ENCODE measurements at regions not wholly inside any gene's neighbourhood (a gene's known extent, or its start where the extent isn't known, plus 50 kb on each side); places are given as distances from the start of the nearest gene placed in this dataset.

DNA sequence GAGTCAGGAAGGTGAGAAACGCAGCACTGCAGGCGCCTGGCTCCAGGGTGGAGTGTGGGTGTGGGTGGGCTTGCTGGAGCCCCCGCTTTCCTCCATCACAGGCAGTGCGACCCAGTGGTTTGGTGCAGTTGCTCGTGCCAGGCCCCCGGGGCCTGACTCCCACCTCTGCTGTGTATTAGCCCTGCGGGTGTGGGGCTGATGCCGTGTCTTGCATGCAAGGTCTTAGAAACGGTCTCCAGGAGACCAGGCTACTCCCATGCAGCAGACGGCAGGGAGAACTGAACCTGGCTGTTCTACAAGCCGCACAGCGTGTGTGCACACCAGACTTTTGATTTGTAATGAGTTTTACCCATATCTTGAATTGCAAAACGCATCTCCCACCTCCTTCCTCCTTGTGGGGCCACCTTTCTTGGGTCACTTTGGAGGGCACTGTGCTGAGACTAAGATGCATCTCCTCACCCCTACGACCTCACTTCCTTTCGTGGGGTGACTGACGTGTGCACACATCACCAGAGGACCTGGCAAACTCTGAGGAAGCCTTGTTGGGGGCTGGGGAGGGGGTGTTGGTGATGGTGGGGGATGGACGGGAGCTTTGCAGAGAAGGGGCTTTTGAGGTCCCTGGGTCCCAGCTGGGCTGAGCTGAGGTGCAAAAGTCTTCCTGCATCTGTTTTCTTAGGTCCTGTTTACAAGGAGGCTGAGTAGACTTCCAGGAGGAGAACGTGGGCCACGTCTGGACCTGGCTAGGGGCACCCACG, 101.8 kb upstream of the TNRC6C start:
- no peak overlapping the region for H3K27ac ChIP-seq (ENCODE audit: low read depth, low read length)
- no peaks in the 10 kb centered on the region for H4K20me1 ChIP-seq (ENCODE audit: control insufficient read depth, insufficient read depth, low read depth, low read length)
- H3K9me3 ChIP-seq (ENCODE audit: control insufficient read depth, insufficient read depth, low read length), result no peaks in the 10 kb centered on the region

DNA sequence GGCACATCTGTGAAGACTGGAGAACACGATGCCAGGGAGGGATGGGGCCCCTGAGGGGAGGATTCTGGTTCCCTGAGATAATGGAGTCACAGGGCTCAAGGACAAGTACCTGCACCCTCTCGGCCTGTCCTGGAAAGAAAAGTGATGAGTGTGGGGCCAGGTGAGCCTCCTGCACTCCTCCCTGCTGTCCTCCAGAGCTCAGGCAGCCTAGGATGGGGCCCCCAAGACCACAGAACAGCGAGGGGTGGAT, 101.3 kb upstream of the TNRC6C start:
- Histone ChIP-seq H3K27ac (ENCODE audit: low read depth, low read length) (no peak overlapping the region), H4K20me1 (ENCODE audit: control insufficient read depth, insufficient read depth, low read depth, low read length) (no peaks in the 10 kb centered on the region), H3K79me2 (ENCODE audit: control insufficient read depth, low read length) (no peaks in the 10 kb centered on the region), H3K9me2 (replicated peaks; ENCODE audit: control insufficient read depth, low read length) (no peaks in the 10 kb centered on the region), H3K4me2 (ENCODE audit: low read length) (no peak overlapping the region), H3K36me3 (ENCODE audit: control insufficient read depth, low read length) (no peaks in the 10 kb centered on the region), H3K27me3 (ENCODE audit: control insufficient read depth, low read length) (peaks cover 29% of the 10 kb centered on the region), H3K9me3 (ENCODE audit: control insufficient read depth, insufficient read depth, low read length) (no peaks in the 10 kb centered on the region), H3K4me3 (ENCODE audit: low read length) (no peak overlapping the region), H3K4me1 (ENCODE audit: control insufficient read depth, low read length) (no peaks in the 10 kb centered on the region), H3F3A (ENCODE audit: control insufficient read depth, insufficient read depth) (no peaks in the 10 kb centered on the region)
- TF ChIP-seq, protein P1, sequence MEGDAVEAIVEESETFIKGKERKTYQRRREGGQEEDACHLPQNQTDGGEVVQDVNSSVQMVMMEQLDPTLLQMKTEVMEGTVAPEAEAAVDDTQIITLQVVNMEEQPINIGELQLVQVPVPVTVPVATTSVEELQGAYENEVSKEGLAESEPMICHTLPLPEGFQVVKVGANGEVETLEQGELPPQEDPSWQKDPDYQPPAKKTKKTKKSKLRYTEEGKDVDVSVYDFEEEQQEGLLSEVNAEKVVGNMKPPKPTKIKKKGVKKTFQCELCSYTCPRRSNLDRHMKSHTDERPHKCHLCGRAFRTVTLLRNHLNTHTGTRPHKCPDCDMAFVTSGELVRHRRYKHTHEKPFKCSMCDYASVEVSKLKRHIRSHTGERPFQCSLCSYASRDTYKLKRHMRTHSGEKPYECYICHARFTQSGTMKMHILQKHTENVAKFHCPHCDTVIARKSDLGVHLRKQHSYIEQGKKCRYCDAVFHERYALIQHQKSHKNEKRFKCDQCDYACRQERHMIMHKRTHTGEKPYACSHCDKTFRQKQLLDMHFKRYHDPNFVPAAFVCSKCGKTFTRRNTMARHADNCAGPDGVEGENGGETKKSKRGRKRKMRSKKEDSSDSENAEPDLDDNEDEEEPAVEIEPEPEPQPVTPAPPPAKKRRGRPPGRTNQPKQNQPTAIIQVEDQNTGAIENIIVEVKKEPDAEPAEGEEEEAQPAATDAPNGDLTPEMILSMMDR (IDR thresholded peaks at IDR 0.05; ENCODE audit: low read depth, low read length, poor library complexity, severe bottlenecking), result no peak
- TF ChIP-seq EZH2phosphoT487 (IDR thresholded peaks at IDR 0.05; ENCODE audit: borderline replicate concordance, low read length), result no peak

More for the DNA sequence above, 101.8 kb upstream of the TNRC6C start:
- no peaks in the 10 kb centered on the region for H3F3A ChIP-seq (ENCODE audit: control insufficient read depth, insufficient read depth)
- no peaks in the 10 kb centered on the region for H3K9me2 ChIP-seq (replicated peaks; ENCODE audit: control insufficient read depth, low read length)
- H3K79me2 ChIP-seq (ENCODE audit: control insufficient read depth, low read length), result no peaks in the 10 kb centered on the region
- peaks cover 28% of the 10 kb centered on the region for H3K27me3 ChIP-seq (ENCODE audit: control insufficient read depth, low read length)
- no peaks in the 10 kb centered on the region for H3K36me3 ChIP-seq (ENCODE audit: control insufficient read depth, low read length)
- H3K4me1 ChIP-seq (ENCODE audit: control insufficient read depth, low read length), result no peaks in the 10 kb centered on the region
- H3K4me3 ChIP-seq (ENCODE audit: low read length), result no peak overlapping the region
- H3K4me2 ChIP-seq (ENCODE audit: low read length), result no peak overlapping the region
- TF ChIP-seq, protein P1 (IDR thresholded peaks at IDR 0.05; ENCODE audit: low read depth, low read length, poor library complexity, severe bottlenecking), result no peak
- TF ChIP-seq EZH2phosphoT487 (IDR thresholded peaks at IDR 0.05; ENCODE audit: borderline replicate concordance, low read length), result no peak

DNA sequence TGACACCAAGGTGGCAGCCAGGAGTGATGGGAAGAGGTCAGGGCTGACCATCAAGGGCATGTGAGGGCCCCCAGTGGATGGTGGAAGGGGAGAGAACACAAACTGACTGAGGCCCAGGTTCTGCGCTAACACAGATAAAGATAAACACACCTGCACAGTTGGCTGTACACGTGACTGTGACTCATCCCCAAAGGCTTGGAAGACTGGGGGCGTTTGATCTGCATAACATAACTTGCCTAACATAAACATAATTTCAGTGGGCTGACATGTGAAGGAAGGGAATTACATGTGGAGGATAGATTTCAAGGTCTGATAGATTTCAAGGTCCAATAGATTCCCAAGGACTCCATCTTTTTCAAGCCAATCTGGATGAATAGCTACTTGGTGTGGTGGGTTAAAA, 100.9 kb upstream of the TNRC6C start:
- TF ChIP-seq, protein P1 (IDR thresholded peaks at IDR 0.05; ENCODE audit: low read depth, low read length, poor library complexity, severe bottlenecking), result no peak
- no peak for TF ChIP-seq EZH2phosphoT487 (IDR thresholded peaks at IDR 0.05; ENCODE audit: borderline replicate concordance, low read length)
- no peak overlapping the region for H3K4me3 ChIP-seq (ENCODE audit: low read length)
- H4K20me1 ChIP-seq (ENCODE audit: control insufficient read depth, insufficient read depth, low read depth, low read length), result no peaks in the 10 kb centered on the region
- no peaks in the 10 kb centered on the region for H3K9me2 ChIP-seq (replicated peaks; ENCODE audit: control insufficient read depth, low read length)
- no peaks in the 10 kb centered on the region for H3K9me3 ChIP-seq (ENCODE audit: control insufficient read depth, insufficient read depth, low read length)
- H3K36me3 ChIP-seq (ENCODE audit: control insufficient read depth, low read length), result no peaks in the 10 kb centered on the region
- peaks cover 29% of the 10 kb centered on the region for H3K27me3 ChIP-seq (ENCODE audit: control insufficient read depth, low read length)
- no peak overlapping the region for H3K4me2 ChIP-seq (ENCODE audit: low read length)
- no peaks in the 10 kb centered on the region for H3K4me1 ChIP-seq (ENCODE audit: control insufficient read depth, low read length)
- H3K27ac ChIP-seq (ENCODE audit: low read depth, low read length), result no peak overlapping the region
- H3K79me2 ChIP-seq (ENCODE audit: control insufficient read depth, low read length), result no peaks in the 10 kb centered on the region
- no peaks in the 10 kb centered on the region for H3F3A ChIP-seq (ENCODE audit: control insufficient read depth, insufficient read depth)
